Type B pancreatic cell (in vitro differentiated cells): ENCODE measurements at regions not wholly inside any gene's neighbourhood (a gene's known extent, or its start where the extent isn't known, plus 50 kb on each side); places are given as distances from the start of the nearest gene placed in this dataset.

Source experiments
- DNase-seq: peaks from one replicate; pipeline ENCODE4 v3.0.0; 2021; ENCODE audit warnings: mixed read lengths; ENCODE audit not compliant: unreplicated experiment; ENCODE audit errors: extremely low spot score
- H3K27ac Mint-ChIP-seq: 2 replicates; pipeline ENCODE4 v1.8.0; 2021; ENCODE audit warnings: mild to moderate bottlenecking, mixed read lengths
- H3K27me3 Mint-ChIP-seq: 2 replicates; pipeline ENCODE4 v1.8.0; 2021; ENCODE audit warnings: mixed read lengths
- H3K36me3 Mint-ChIP-seq: 2 replicates; pipeline ENCODE4 v1.8.0; 2021; ENCODE audit warnings: mixed read lengths
- H3K4me1 Mint-ChIP-seq: one replicate; pipeline ENCODE4 v1.8.0; 2021; ENCODE audit warnings: mixed read lengths; ENCODE audit not compliant: unreplicated experiment
- H3K4me3 Mint-ChIP-seq: 2 replicates; pipeline ENCODE4 v1.8.0; 2021; ENCODE audit warnings: mild to moderate bottlenecking, mixed read lengths
- H3K9me3 Mint-ChIP-seq: 2 replicates; pipeline ENCODE4 v1.8.0; 2021; ENCODE audit warnings: mixed read lengths
- TF ChIP-seq, protein P1 (sequence below): fragments of 200-600 bp; sonication (generic); conservative IDR thresholded peaks from 2 replicates; pipeline ENCODE4 v1.5.0; 2021; ENCODE audit warnings: antibody characterized with exemption, mild to moderate bottlenecking

DNA sequence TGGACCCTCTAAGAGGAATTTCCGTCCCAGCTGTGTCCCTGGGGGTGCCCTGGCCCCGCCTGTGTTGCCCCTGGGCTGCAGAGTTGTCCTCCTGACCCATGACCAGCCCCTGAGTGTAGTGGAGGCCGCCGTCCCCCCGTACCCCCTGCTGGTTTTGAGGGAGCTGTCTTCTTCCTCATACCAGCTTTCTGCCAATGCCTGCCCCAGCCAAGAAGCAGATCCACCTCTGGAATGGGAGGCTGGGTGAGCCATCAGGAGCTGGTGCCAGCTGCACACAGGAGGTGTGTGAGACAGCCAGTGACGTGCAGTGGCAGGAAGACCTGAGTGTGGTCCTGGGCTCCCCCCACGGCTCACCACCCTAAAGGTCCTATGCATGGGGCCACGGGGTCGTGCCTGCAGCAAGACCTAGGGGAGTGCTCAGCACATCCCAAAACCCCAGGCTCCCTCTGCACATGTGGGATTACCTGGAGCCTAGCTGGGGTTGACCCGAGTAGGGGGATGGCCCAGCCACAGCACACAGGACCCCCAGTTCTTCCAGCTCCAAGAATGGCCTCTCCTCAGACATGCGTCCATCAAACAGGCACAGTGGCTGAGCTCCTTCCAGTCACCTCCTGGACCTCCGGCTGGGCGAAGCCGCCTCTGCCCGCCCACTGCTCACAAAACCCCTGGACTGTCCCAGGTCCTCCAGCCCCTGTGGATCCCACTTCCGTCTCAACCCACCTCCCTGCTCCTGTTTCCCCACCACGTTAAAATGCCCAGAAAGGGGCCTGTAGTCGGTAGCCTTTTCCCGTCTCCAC, 647.6 kb downstream of the BRD1 start:
- H3K27me3 Mint-ChIP-seq: peaks cover 23% of the 10 kb centered on the region
- H3K36me3 Mint-ChIP-seq: no peaks in the 10 kb centered on the region
- TF ChIP-seq, protein P1, sequence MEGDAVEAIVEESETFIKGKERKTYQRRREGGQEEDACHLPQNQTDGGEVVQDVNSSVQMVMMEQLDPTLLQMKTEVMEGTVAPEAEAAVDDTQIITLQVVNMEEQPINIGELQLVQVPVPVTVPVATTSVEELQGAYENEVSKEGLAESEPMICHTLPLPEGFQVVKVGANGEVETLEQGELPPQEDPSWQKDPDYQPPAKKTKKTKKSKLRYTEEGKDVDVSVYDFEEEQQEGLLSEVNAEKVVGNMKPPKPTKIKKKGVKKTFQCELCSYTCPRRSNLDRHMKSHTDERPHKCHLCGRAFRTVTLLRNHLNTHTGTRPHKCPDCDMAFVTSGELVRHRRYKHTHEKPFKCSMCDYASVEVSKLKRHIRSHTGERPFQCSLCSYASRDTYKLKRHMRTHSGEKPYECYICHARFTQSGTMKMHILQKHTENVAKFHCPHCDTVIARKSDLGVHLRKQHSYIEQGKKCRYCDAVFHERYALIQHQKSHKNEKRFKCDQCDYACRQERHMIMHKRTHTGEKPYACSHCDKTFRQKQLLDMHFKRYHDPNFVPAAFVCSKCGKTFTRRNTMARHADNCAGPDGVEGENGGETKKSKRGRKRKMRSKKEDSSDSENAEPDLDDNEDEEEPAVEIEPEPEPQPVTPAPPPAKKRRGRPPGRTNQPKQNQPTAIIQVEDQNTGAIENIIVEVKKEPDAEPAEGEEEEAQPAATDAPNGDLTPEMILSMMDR: no peak
- no peak overlapping the region for H3K4me3 Mint-ChIP-seq
- no peak overlapping the region for H3K27ac Mint-ChIP-seq
- no peaks in the 10 kb centered on the region for H3K4me1 Mint-ChIP-seq
- no peaks in the 10 kb centered on the region for H3K9me3 Mint-ChIP-seq
- DNase-seq: no peak

DNA sequence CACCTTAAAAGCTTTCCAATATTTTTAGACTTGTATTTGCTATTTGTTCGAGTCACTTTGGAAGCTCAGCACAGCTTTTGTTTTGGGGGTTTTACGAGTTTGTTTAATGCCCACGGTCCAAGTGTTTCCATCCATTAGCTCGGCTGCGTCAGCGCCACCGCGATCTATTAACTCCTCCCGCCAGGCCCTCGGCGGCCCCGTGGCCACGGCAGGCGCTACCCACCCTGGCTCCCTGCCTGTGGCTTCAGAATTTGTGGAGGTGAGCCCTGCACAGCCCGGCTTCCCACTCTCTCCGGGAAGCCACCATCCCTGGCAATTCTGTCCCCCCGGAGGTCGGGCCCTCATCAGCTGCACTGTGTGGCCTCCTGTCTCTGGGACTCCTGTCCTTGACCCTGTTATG, 648.5 kb downstream of the BRD1 start:
- no peak for DNase-seq
- Mint-ChIP-seq H3K36me3 (no peaks in the 10 kb centered on the region), H3K4me3 (no peak overlapping the region), H3K9me3 (no peaks in the 10 kb centered on the region), H3K4me1 (no peaks in the 10 kb centered on the region), H3K27me3 (peaks cover 25% of the 10 kb centered on the region), H3K27ac (no peak overlapping the region)
- TF ChIP-seq, protein P1: no peak

DNA sequence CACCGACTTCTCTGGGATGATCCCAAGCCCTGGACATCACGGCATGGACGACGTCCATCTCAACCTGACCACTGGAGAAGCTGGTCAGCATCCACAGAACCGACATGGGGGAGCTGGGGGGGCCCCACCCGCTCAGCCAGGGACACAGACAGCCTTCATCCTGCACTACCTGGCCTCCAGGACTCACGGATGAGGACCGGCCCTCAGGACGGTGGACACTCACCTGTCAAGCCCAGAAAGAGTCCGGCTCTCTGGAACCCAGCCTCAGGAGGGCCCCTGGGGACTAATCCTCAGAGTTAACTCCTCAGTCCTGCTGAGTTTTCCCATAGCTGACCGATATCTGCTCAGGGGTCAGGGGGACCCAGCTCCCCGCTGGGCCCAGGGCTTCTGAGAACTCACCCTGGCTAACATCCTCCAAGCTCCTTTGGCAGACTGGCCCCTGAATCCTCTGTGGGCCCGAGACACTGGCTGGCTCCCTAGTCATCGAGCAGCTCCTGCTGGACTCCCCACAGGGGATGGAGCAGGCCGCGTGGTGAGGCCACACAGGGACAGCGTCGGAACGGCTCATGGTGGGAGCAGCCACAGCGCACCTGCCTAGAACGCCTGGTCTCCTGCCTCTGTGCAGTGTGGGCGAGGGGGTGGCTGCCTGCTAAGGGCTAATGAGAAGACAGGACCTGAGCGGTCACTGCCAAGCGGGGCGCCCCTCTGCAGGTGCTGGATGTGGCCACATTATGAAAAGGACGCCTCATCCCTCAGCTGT, 649.2 kb downstream of the BRD1 start:
- no peaks in the 10 kb centered on the region for H3K9me3 Mint-ChIP-seq
- TF ChIP-seq, protein P1: no peak

DNA sequence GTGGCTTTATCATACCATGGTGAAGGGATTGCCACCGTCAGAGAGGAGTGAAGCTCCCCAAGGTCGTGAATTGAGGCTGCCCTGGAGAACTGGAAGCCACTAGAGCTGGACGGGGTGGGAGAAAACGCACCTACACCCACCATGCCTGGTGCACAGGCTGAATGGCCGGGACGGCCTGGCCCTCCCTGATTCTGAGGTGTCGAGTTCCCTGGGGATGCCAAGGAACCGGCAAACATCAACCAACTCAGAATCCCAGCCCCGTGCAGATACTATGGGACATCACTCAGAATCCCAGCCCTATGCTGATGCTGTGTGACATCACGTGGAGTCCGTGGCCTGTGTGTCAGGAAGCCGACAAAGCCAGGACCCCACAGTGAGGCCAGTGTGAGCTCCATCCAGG, 650.0 kb downstream of the BRD1 start:
- Mint-ChIP-seq H3K9me3 (no peaks in the 10 kb centered on the region), H3K4me1 (no peaks in the 10 kb centered on the region), H3K27ac (no peak overlapping the region), H3K4me3 (no peak overlapping the region), H3K36me3 (no peaks in the 10 kb centered on the region), H3K27me3 (peaks cover 22% of the 10 kb centered on the region)
- DNase-seq: no peak
- TF ChIP-seq, protein P1: no peak

More for the DNA sequence above, 649.2 kb downstream of the BRD1 start:
- DNase-seq: no peak
- Mint-ChIP-seq H3K36me3 (no peaks in the 10 kb centered on the region), H3K27me3 (peaks cover 26% of the 10 kb centered on the region), H3K27ac (no peak overlapping the region), H3K4me1 (no peaks in the 10 kb centered on the region), H3K4me3 (no peak overlapping the region)

DNA sequence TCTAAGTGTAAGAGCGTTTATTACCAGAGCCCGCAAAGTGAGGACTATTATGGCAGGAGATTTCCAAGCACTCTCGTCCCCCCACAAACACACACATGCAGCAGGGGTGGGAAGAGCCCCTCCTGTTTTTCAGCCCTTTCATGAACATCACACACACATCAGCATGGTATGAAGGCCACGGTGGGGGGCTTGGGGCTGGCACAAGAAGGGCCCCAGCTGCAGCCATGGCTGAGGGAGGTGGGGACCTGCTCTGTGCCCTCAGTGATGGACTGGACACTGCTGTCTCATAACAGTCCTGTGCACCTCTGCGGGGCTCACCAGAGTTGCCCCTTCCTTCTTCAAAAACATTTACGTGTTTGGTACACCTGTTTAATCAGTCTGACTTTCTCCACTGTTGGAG, 650.7 kb downstream of the BRD1 start:
- no peak overlapping the region for H3K4me3 Mint-ChIP-seq

More for the DNA sequence above, 650.7 kb downstream of the BRD1 start:
- TF ChIP-seq, protein P1: no peak
- Mint-ChIP-seq H3K27me3 (peaks cover 22% of the 10 kb centered on the region), H3K27ac (no peak overlapping the region), H3K36me3 (no peaks in the 10 kb centered on the region), H3K9me3 (no peaks in the 10 kb centered on the region), H3K4me1 (no peaks in the 10 kb centered on the region)
- no peak for DNase-seq
